CD14-positive monocyte (primary cell): ENCODE measurements at regions not wholly inside any gene's neighbourhood (a gene's known extent, or its start where the extent isn't known, plus 50 kb on each side); places are given as distances from the start of the nearest gene placed in this dataset.

Source experiments
- DNase-seq, 3 donors: peaks; one replicate each; pipeline ENCODE4 v3.0.0-alpha.2; 2011 to 2022
- H2AFZ ChIP-seq: 2 replicates; pipeline ENCODE4 v1.6.0; 2012; ENCODE audit warnings: mild to moderate bottlenecking, low read depth, low read length, inconsistent platforms; ENCODE audit not compliant: insufficient read depth, poor library complexity, severe bottlenecking
- H3K27ac ChIP-seq, 2 donors: 1 replicate in 1 of 2; 2 replicates in 1 of 2; pipeline ENCODE4 v1.5.1; 2012 to 2013; ENCODE audit warnings: low read length in 2 of 2, control low read depth in 1 of 2, inconsistent platforms in 1 of 2, low read depth in 1 of 2, mild to moderate bottlenecking in 1 of 2
- H3K27me3 ChIP-seq, 2 donors: one replicate each; pipeline versions ENCODE4 v1.6.0 to v1.6.1; 2011 to 2013; ENCODE audit warnings: low read length in 2 of 2; ENCODE audit not compliant: control insufficient read depth in 2 of 2, insufficient read depth in 2 of 2
- H3K36me3 ChIP-seq, 2 donors: replicated peaks in 1 of 2; 1 replicate in 1 of 2; 2 replicates in 1 of 2; pipeline versions ENCODE4 v1.5.1 to v1.6.1; 2012 to 2013; ENCODE audit warnings: low read length in 2 of 2, control low read depth in 1 of 2, inconsistent platforms in 1 of 2, mild to moderate bottlenecking in 1 of 2; ENCODE audit not compliant: insufficient read depth in 2 of 2, control insufficient read depth in 1 of 2
- H3K4me1 ChIP-seq, 2 donors: 1 replicate in 1 of 2; 2 replicates in 1 of 2; pipeline versions ENCODE4 v1.5.1 to v1.6.1; 2012 to 2013; ENCODE audit warnings: low read length in 2 of 2, control low read depth in 1 of 2, inconsistent platforms in 1 of 2, mild to moderate bottlenecking in 1 of 2, moderate library complexity in 1 of 2; ENCODE audit not compliant: insufficient read depth in 2 of 2, control insufficient read depth in 1 of 2
- H3K4me2 ChIP-seq: replicated peaks from 2 replicates; pipeline ENCODE3; 2012; ENCODE audit warnings: low read length, moderate library complexity, mild to moderate bottlenecking; ENCODE audit not compliant: poor library complexity, severe bottlenecking; ENCODE audit errors: extremely low read depth
- H3K4me3 ChIP-seq, 3 experiments: fragments of 200-600 bp in 1 of 3; sonication (generic) in 1 of 3; replicated peaks in 1 of 3; 1 replicate in 2 of 3; 2 replicates in 1 of 3; pipeline ENCODE4 v1.5.1; 2011 to 2013; ENCODE audit warnings: low read length in 3 of 3, mild to moderate bottlenecking in 3 of 3, control low read depth in 2 of 3, low read depth in 2 of 3, inconsistent platforms in 1 of 3, moderate library complexity in 1 of 3
- H3K79me2 ChIP-seq: 2 replicates; pipeline ENCODE4 v1.6.0; 2012; ENCODE audit warnings: mild to moderate bottlenecking, control low read depth, inconsistent platforms, low read length, moderate library complexity; ENCODE audit not compliant: insufficient read depth
- H3K9ac ChIP-seq: 2 replicates; pipeline ENCODE4 v1.6.0; 2017; ENCODE audit warnings: low read length, mild to moderate bottlenecking; ENCODE audit not compliant: insufficient read depth, poor library complexity, severe bottlenecking
- H3K9me3 ChIP-seq, 2 donors: replicated peaks in 1 of 2; 1 replicate in 1 of 2; 2 replicates in 1 of 2; pipeline versions ENCODE4 v1.5.1 to v1.6.1; 2012 to 2013; ENCODE audit warnings: low read length in 2 of 2, control low read depth in 1 of 2; ENCODE audit not compliant: control insufficient read depth in 1 of 2, insufficient read depth in 1 of 2
- H4K20me1 ChIP-seq: 2 replicates; pipeline ENCODE4 v1.6.0; 2012; ENCODE audit warnings: mild to moderate bottlenecking, low read length, control low read depth, moderate library complexity; ENCODE audit not compliant: insufficient read depth
- H3K27ac Mint-ChIP-seq, 7 donors: one replicate each; pipeline ENCODE4 v1.8.0; 2020; ENCODE audit warnings: mild to moderate bottlenecking in 7 of 7, mixed read lengths in 7 of 7, moderate library complexity in 6 of 7, inconsistent platforms in 2 of 7
- H3K27me3 Mint-ChIP-seq, 3 donors: one replicate each; pipeline ENCODE4 v1.8.0; 2021 to 2022; ENCODE audit warnings: low read depth in 3 of 3, mild to moderate bottlenecking in 3 of 3, mixed read lengths in 3 of 3, moderate library complexity in 3 of 3, inconsistent platforms in 1 of 3
- H3K36me3 Mint-ChIP-seq, 2 donors: one replicate each; pipeline ENCODE4 v1.8.0; 2020; ENCODE audit warnings: mixed read lengths in 2 of 2, inconsistent platforms in 1 of 2, mild to moderate bottlenecking in 1 of 2
- H3K4me1 Mint-ChIP-seq: one replicate; pipeline ENCODE4 v1.8.0; 2020; ENCODE audit warnings: mild to moderate bottlenecking, mixed read lengths
- H3K4me3 Mint-ChIP-seq, 2 donors: one replicate each; pipeline ENCODE4 v1.8.0; 2020; ENCODE audit warnings: mild to moderate bottlenecking in 2 of 2, mixed read lengths in 2 of 2, moderate library complexity in 1 of 2
- H3K9me3 Mint-ChIP-seq, 7 donors: one replicate each; pipeline ENCODE4 v1.8.0; 2020 to 2022; ENCODE audit warnings: mixed read lengths in 7 of 7, mild to moderate bottlenecking in 6 of 7, moderate library complexity in 6 of 7, inconsistent platforms in 2 of 7
- CTCF ChIP-seq: fragments of 200-600 bp; IDR thresholded peaks from one replicate; pipeline ENCODE4 v1.8.0; 2022; ENCODE audit warnings: antibody characterized with exemption, mild to moderate bottlenecking
- WGBS: methylation state at CpG from one replicate; pipeline ENCODE4 v1.1.5; 2013; ENCODE audit warnings: missing lambda C conversion rate; ENCODE audit not compliant: insufficient coverage; 5-methylcytosine and 5-hydroxymethylcytosine counted together
- intact Hi-C, 2 donors: fragments of 100-400 bp; cut with micrococcal nuclease; formaldehyde crosslinking; loops; one replicate each; pipeline versions ENCODE4 v1.15.0 to v1.15.1; 2023

GRCh38 chr2:71751590-71751989, 298.2 kb downstream of the DYSF start:
- Mint-ChIP-seq H3K27me3 (peaks cover 0 to 9% (median 7%) of the 10 kb centered on the region in 3 donors), H3K9me3 (peaks cover 2 to 14% (median 4%) of the 10 kb centered on the region in 7 donors), H3K36me3 (no peaks in the 10 kb centered on the region), H3K4me3 (no peak overlapping the region), H3K27ac (no peak overlapping the region), H3K4me1 (no peaks in the 10 kb centered on the region)
- peaks cover 0 to 4% of the 10 kb centered on the region in 2 donors for H3K27me3 ChIP-seq
- no peak for DNase-seq
- H3K4me3 ChIP-seq: no peak overlapping the region
- H3K4me1 ChIP-seq: no peaks in the 10 kb centered on the region
- H3K9ac ChIP-seq: no peak overlapping the region
- no peak overlapping the region for H2AFZ ChIP-seq
- no peak for TF ChIP-seq CTCF
- intact Hi-C loops: no loop called here
- H3K79me2 ChIP-seq: no peaks in the 10 kb centered on the region
- no peaks in the 10 kb centered on the region for H3K36me3 ChIP-seq
- H3K9me3 ChIP-seq: peaks cover 3 to 10% of the 10 kb centered on the region in 2 donors
- no peaks in the 10 kb centered on the region for H4K20me1 ChIP-seq
- H3K4me2 ChIP-seq: no peak overlapping the region
- no peak overlapping the region for H3K27ac ChIP-seq

- Histone ChIP-seq H3K4me1 (no peaks in the 10 kb centered on the region), H2AFZ (no peak overlapping the region), H3K4me3 (no peak overlapping the region), H3K9me3 (peaks cover 3 to 10% of the 10 kb centered on the region in 2 donors), H3K27ac (no peak overlapping the region), H4K20me1 (no peaks in the 10 kb centered on the region), H3K36me3 (no peaks in the 10 kb centered on the region), H3K9ac (no peak overlapping the region), H3K79me2 (no peaks in the 10 kb centered on the region), H3K27me3 (peaks cover 0 to 4% of the 10 kb centered on the region in 2 donors), H3K4me2 (no peak overlapping the region)
- H3K4me1 Mint-ChIP-seq: no peaks in the 10 kb centered on the region
- no peak for DNase-seq
- peaks cover 2 to 14% (median 4%) of the 10 kb centered on the region in 7 donors for H3K9me3 Mint-ChIP-seq
- H3K27me3 Mint-ChIP-seq: peaks cover 0 to 9% (median 3%) of the 10 kb centered on the region in 3 donors
- no peak overlapping the region for H3K4me3 Mint-ChIP-seq
- H3K27ac Mint-ChIP-seq: peak overlapping the region in 2 of 7 donors; percentile 46 to 60
- 50% methylated on average over 3 of the region's 3 CpGs for WGBS
- H3K36me3 Mint-ChIP-seq: no peaks in the 10 kb centered on the region
- intact Hi-C loops: no loop called here
- no peak for TF ChIP-seq CTCF
Observed at GRCh38 chr2:71749671-71750101, 296.3 kb downstream of the DYSF start.
